CD4-positive, alpha-beta memory T cell (primary cell): ENCODE measurements at regions not wholly inside any gene's neighbourhood (a gene's known extent, or its start where the extent isn't known, plus 50 kb on each side); places are given as distances from the start of the nearest gene placed in this dataset.

Experiments
- CTCF ChIA-PET: fragments of 350-600 bp; sonication (Branson Sonifier 250); formaldehyde crosslinking; loops from one replicate; lab custom pipeline; 2021; ENCODE audit warnings: inconsistent platforms; ENCODE audit not compliant: partially characterized antibody; lab: Charles Lee
- POLR2A ChIA-PET: fragments of 350-600 bp; sonication (Branson Sonifier 250); formaldehyde crosslinking; loops from one replicate; lab custom pipeline; 2021; ENCODE audit not compliant: partially characterized antibody; lab: Charles Lee
- DNase-seq, 5 donors: peaks; one replicate each; pipeline versions ENCODE4 v3.0.0 to v3.0.0-alpha.2; 2020 to 2022; ENCODE audit warnings: mixed read lengths in 1 of 5
- H3K27ac ChIP-seq: one replicate; pipeline ENCODE4 v1.7.0; 2013; ENCODE audit warnings: low read depth, low read length
- H3K27me3 ChIP-seq: 2 replicates; pipeline ENCODE4 v1.7.0; 2013; ENCODE audit warnings: mild to moderate bottlenecking, low read length, moderate library complexity; ENCODE audit not compliant: insufficient read depth
- H3K36me3 ChIP-seq: 2 replicates; pipeline ENCODE4 v1.7.0; 2013; ENCODE audit warnings: mild to moderate bottlenecking, low read length, moderate library complexity; ENCODE audit not compliant: insufficient read depth
- H3K4me1 ChIP-seq: 2 replicates; pipeline ENCODE4 v1.7.0; 2013; ENCODE audit warnings: mild to moderate bottlenecking, low read length, moderate library complexity; ENCODE audit not compliant: insufficient read depth
- H3K4me3 ChIP-seq, 2 donors: one replicate each; pipeline ENCODE4 v1.7.0; 2013; ENCODE audit warnings: low read length in 2 of 2, mild to moderate bottlenecking in 1 of 2
- H3K9me3 ChIP-seq, 2 donors: one replicate each; pipeline ENCODE4 v1.7.0; 2013; ENCODE audit warnings: low read length in 2 of 2, control low read depth in 1 of 2; ENCODE audit not compliant: control insufficient read depth in 1 of 2
- H3K27ac Mint-ChIP-seq, 7 donors: one replicate each; pipeline ENCODE4 v1.8.0; 2020 to 2021; ENCODE audit warnings: mixed read lengths in 7 of 7, mild to moderate bottlenecking in 6 of 7, inconsistent platforms in 3 of 7, moderate library complexity in 3 of 7
- H3K27me3 Mint-ChIP-seq, 2 donors: one replicate each; pipeline ENCODE4 v1.8.0; 2020 to 2021; ENCODE audit warnings: mixed read lengths in 2 of 2
- H3K36me3 Mint-ChIP-seq, 2 donors: one replicate each; pipeline ENCODE4 v1.8.0; 2020 to 2021; ENCODE audit warnings: mixed read lengths in 2 of 2, inconsistent platforms in 1 of 2, mild to moderate bottlenecking in 1 of 2
- H3K4me1 Mint-ChIP-seq, 4 donors: one replicate each; pipeline ENCODE4 v1.8.0; 2020 to 2021; ENCODE audit warnings: mixed read lengths in 4 of 4, mild to moderate bottlenecking in 1 of 4
- H3K4me3 Mint-ChIP-seq, 8 donors: one replicate each; pipeline ENCODE4 v1.8.0; 2020 to 2021; ENCODE audit warnings: mixed read lengths in 8 of 8, mild to moderate bottlenecking in 7 of 8, moderate library complexity in 6 of 8, inconsistent platforms in 3 of 8
- H3K9me3 Mint-ChIP-seq, 8 donors: one replicate each; pipeline ENCODE4 v1.8.0; 2020 to 2021; ENCODE audit warnings: mixed read lengths in 8 of 8, mild to moderate bottlenecking in 5 of 8, inconsistent platforms in 3 of 8, moderate library complexity in 1 of 8
- intact Hi-C: fragments of 100-400 bp; cut with micrococcal nuclease; formaldehyde crosslinking; loops from one replicate; pipeline ENCODE4 v1.15.1; 2023

DNA sequence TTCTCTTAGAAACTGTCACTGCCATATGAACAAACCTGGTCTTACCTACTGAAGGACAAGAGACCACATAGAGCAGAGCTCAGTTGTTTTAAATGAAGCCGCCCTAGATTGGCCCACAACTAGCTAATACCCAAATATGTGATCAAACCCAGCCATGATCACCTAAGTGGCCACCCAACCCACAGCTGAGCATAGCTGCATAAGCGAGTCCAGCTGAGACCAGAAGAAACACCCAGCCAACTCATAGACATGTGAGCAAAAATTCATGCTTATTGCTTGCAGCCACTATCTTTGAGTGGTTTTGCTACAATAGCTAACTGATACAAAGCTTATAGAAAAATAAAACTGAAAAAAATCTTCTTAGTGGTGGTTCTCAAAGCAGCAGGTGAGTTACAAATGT, 124.3 kb upstream of the CPNE4 start:
- H3K9me3 Mint-ChIP-seq = peaks cover 0 to 2% (median 0%) of the 10 kb centered on the region in 8 donors
- POLR2A ChIA-PET = no interaction called here
- H3K4me1 Mint-ChIP-seq = no peaks in the 10 kb centered on the region

GRCh38 chr3:132160198-132160597, 125.4 kb upstream of the CPNE4 start:
- no peaks in the 10 kb centered on the region for H3K27me3 ChIP-seq
- POLR2A ChIA-PET = no interaction called here

More for the DNA sequence above, 124.3 kb upstream of the CPNE4 start:
- Mint-ChIP-seq H3K36me3 (no peaks in the 10 kb centered on the region), H3K4me3 (no peak overlapping the region), H3K27ac (no peak overlapping the region), H3K27me3 (peaks cover 8 to 11% of the 10 kb centered on the region in 2 donors)
- CTCF ChIA-PET = no interaction called here
- no peaks in the 10 kb centered on the region for H3K9me3 ChIP-seq
- H3K4me3 ChIP-seq = no peak overlapping the region
- no peak overlapping the region for H3K27ac ChIP-seq
- no peaks in the 10 kb centered on the region for H3K27me3 ChIP-seq
- intact Hi-C loops = no loop called here
- DNase-seq = no peak
- no peaks in the 10 kb centered on the region for H3K36me3 ChIP-seq
- no peaks in the 10 kb centered on the region for H3K4me1 ChIP-seq

GRCh38 chr3:132161608-132162007, 126.8 kb upstream of the CPNE4 start:
- no peak overlapping the region for H3K27ac Mint-ChIP-seq
- intact Hi-C loops = no loop called here
- H3K4me3 Mint-ChIP-seq = no peak overlapping the region
- Histone ChIP-seq H3K36me3 (no peaks in the 10 kb centered on the region), H3K9me3 (no peaks in the 10 kb centered on the region), H3K4me1 (no peaks in the 10 kb centered on the region), H3K4me3 (no peak overlapping the region), H3K27me3 (no peaks in the 10 kb centered on the region), H3K27ac (no peak overlapping the region)
- no peak for DNase-seq
- peaks cover 0 to 4% (median 0%) of the 10 kb centered on the region in 8 donors for H3K9me3 Mint-ChIP-seq
- POLR2A ChIA-PET = no interaction called here
- CTCF ChIA-PET = no interaction called here
- no peaks in the 10 kb centered on the region for H3K36me3 Mint-ChIP-seq
- peaks cover 10 to 16% of the 10 kb centered on the region in 2 donors for H3K27me3 Mint-ChIP-seq
- no peaks in the 10 kb centered on the region for H3K4me1 Mint-ChIP-seq

More at GRCh38 chr3:132160198-132160597, 125.4 kb upstream of the CPNE4 start:
- no peak for DNase-seq
- intact Hi-C loops = no loop called here
- Mint-ChIP-seq H3K36me3 (no peaks in the 10 kb centered on the region), H3K9me3 (peaks cover 0 to 2% (median 0%) of the 10 kb centered on the region in 8 donors), H3K4me3 (no peak overlapping the region), H3K4me1 (no peaks in the 10 kb centered on the region), H3K27me3 (peaks cover 8 to 11% of the 10 kb centered on the region in 2 donors), H3K27ac (no peak overlapping the region)
- no peak overlapping the region for H3K4me3 ChIP-seq
- no peaks in the 10 kb centered on the region for H3K4me1 ChIP-seq
- no peaks in the 10 kb centered on the region for H3K9me3 ChIP-seq
- H3K27ac ChIP-seq = no peak overlapping the region
- no peaks in the 10 kb centered on the region for H3K36me3 ChIP-seq
- CTCF ChIA-PET = no interaction called here

- Mint-ChIP-seq H3K27ac (no peak overlapping the region), H3K36me3 (no peaks in the 10 kb centered on the region), H3K4me3 (no peak overlapping the region), H3K9me3 (peaks cover 0 to 4% (median 0%) of the 10 kb centered on the region in 8 donors), H3K27me3 (peaks cover 10 to 18% of the 10 kb centered on the region in 2 donors), H3K4me1 (no peaks in the 10 kb centered on the region)
- CTCF ChIA-PET = no interaction called here
- intact Hi-C loops = no loop called here
- POLR2A ChIA-PET = no interaction called here
- Histone ChIP-seq H3K4me1 (no peaks in the 10 kb centered on the region), H3K27ac (no peak overlapping the region), H3K4me3 (no peak overlapping the region), H3K36me3 (no peaks in the 10 kb centered on the region), H3K9me3 (no peaks in the 10 kb centered on the region), H3K27me3 (no peaks in the 10 kb centered on the region)
- no peak for DNase-seq
Observed at GRCh38 chr3:132164469-132165092, 129.8 kb upstream of the CPNE4 start.

DNA sequence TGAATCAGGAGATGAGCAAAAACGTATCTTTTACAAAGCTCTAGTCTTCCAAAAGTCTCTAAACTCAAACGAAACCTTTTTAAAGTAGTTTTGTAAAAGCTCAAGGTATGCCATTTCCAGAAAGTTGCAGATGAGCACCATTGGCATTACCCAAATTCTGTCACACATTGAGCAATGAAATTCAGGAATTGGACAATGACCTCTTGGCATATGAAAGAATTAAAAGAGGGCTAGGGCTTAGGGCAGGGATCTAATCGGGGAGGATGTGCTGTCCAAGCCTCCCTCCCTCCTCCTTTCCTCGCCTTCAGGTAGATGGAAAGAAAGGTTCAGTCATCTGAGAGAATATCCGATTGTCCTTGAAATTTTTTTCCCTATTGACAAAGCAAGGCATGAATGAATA, 133.1 kb upstream of the CPNE4 start:
- H3K36me3 Mint-ChIP-seq = no peaks in the 10 kb centered on the region
- no peak overlapping the region for H3K4me3 Mint-ChIP-seq
- Histone ChIP-seq H3K4me1 (no peaks in the 10 kb centered on the region), H3K27me3 (no peaks in the 10 kb centered on the region), H3K9me3 (no peaks in the 10 kb centered on the region), H3K36me3 (no peaks in the 10 kb centered on the region), H3K27ac (no peak overlapping the region), H3K4me3 (no peak overlapping the region)
- no peaks in the 10 kb centered on the region for H3K4me1 Mint-ChIP-seq
- no peak overlapping the region for H3K27ac Mint-ChIP-seq
- H3K27me3 Mint-ChIP-seq = peaks cover 6 to 9% of the 10 kb centered on the region in 2 donors
- intact Hi-C loops = no loop called here
- H3K9me3 Mint-ChIP-seq = peaks cover 0 to 3% (median 0%) of the 10 kb centered on the region in 8 donors
- ChIA-PET POLR2A (no interaction called here), CTCF (no interaction called here)
- DNase-seq = no peak

- Histone ChIP-seq H3K36me3 (no peaks in the 10 kb centered on the region), H3K27ac (no peak overlapping the region), H3K4me1 (no peaks in the 10 kb centered on the region), H3K4me3 (no peak overlapping the region), H3K9me3 (no peaks in the 10 kb centered on the region), H3K27me3 (no peaks in the 10 kb centered on the region)
- ChIA-PET CTCF (no interaction called here), POLR2A (no interaction called here)
- Mint-ChIP-seq H3K27me3 (peaks cover 0 to 5% of the 10 kb centered on the region in 2 donors), H3K4me3 (no peak overlapping the region), H3K27ac (no peak overlapping the region), H3K9me3 (no peaks in the 10 kb centered on the region), H3K4me1 (no peaks in the 10 kb centered on the region), H3K36me3 (no peaks in the 10 kb centered on the region)
- intact Hi-C loops = no loop called here
- DNase-seq = no peak
Observed at GRCh38 chr3:132174500-132174899, 139.7 kb upstream of the CPNE4 start.

- peaks cover 3% of the 10 kb centered on the region for H3K4me1 ChIP-seq
- Mint-ChIP-seq H3K9me3 (no peaks in the 10 kb centered on the region), H3K4me3 (peak overlapping the region in 1 of 8 donors; percentile 64), H3K4me1 (peaks cover 4 to 6% (median 5%) of the 10 kb centered on the region in 4 donors), H3K36me3 (no peaks in the 10 kb centered on the region), H3K27ac (no peak overlapping the region), H3K27me3 (peaks cover 3 to 5% of the 10 kb centered on the region in 2 donors)
- no peak overlapping the region for H3K4me3 ChIP-seq
- no peaks in the 10 kb centered on the region for H3K9me3 ChIP-seq
- H3K27ac ChIP-seq = no peak overlapping the region
- no peaks in the 10 kb centered on the region for H3K36me3 ChIP-seq
- CTCF ChIA-PET = interaction anchor here (1.2 kb wide), 1 partner anchor 30 kb away, joined by 3 read pairs; no protein-coding TSS in a partner anchor
- POLR2A ChIA-PET = no interaction called here
- peak in 4 of 5 donors; percentile 14 to 37 (median 23) for DNase-seq
- intact Hi-C loops = loop anchor here (10.0 kb wide), 1 partner anchor 1426 kb away; no protein-coding TSS in a partner anchor
- no peaks in the 10 kb centered on the region for H3K27me3 ChIP-seq
Observed at GRCh38 chr3:132180337-132180791, 136.8 kb upstream of the ACP3 start.
